B cell (primary cell): ENCODE measurements at regions not wholly inside any gene's neighbourhood (a gene's known extent, or its start where the extent isn't known, plus 50 kb on each side); places are given as distances from the start of the nearest gene placed in this dataset.

ENCODE experiments used
- ATAC-seq: fragments of 200-7000 bp; cut with Tn5 transposase; one replicate; pipeline ENCODE4 v1.10.0; 2021; ENCODE audit warnings: low read depth, mild to moderate bottlenecking, moderate number of reproducible peaks, moderate library complexity
- CTCF ChIA-PET: fragments of 350-600 bp; sonication (Branson Sonifier 250); formaldehyde crosslinking; loops from one replicate; lab custom pipeline; 2021; ENCODE audit warnings: antibody characterized with exemption, inconsistent platforms; lab: Charles Lee
- POLR2A ChIA-PET: fragments of 350-600 bp; sonication (Branson Sonifier 250); formaldehyde crosslinking; loops from one replicate; lab custom pipeline; 2021; ENCODE audit warnings: antibody characterized with exemption; lab: Charles Lee
- DNase-seq: peaks from one replicate; pipeline ENCODE4 v3.0.0; 2013
- H2AFZ ChIP-seq: 2 replicates; pipeline ENCODE4 v1.6.1; 2012; ENCODE audit warnings: mild to moderate bottlenecking, low read depth, low read length; ENCODE audit not compliant: insufficient read depth, poor library complexity, severe bottlenecking
- H3K27ac ChIP-seq, 2 donors: 1 replicate in 1 of 2; 2 replicates in 1 of 2; pipeline ENCODE4 v1.5.1; 2012 to 2013; ENCODE audit warnings: low read length in 2 of 2, mild to moderate bottlenecking in 2 of 2, moderate library complexity in 1 of 2
- H3K27me3 ChIP-seq, 4 experiments: fragments of 200-600 bp in 1 of 4; sonication (generic) in 1 of 4; replicated peaks in 1 of 4; 1 replicate in 2 of 4; 2 replicates in 2 of 4; pipeline versions ENCODE4 v1.6.1 to v1.7.0; 2013 to 2016; ENCODE audit warnings: low read length in 3 of 4, mild to moderate bottlenecking in 2 of 4, mixed read lengths in 1 of 4, moderate library complexity in 1 of 4; ENCODE audit not compliant: insufficient read depth in 4 of 4, control insufficient read depth in 3 of 4; ENCODE audit errors: control extremely low read depth in 1 of 4
- H3K36me3 ChIP-seq, 2 experiments: replicated peaks in 1 of 2; 1 replicate in 1 of 2; 2 replicates in 1 of 2; pipeline versions ENCODE4 v1.6.1 to v1.7.1; 2013; ENCODE audit warnings: low read length in 1 of 2; ENCODE audit not compliant: insufficient read depth in 2 of 2, control insufficient read depth in 1 of 2; ENCODE audit errors: control extremely low read depth in 1 of 2, extremely low read depth in 1 of 2
- H3K4me1 ChIP-seq, 2 donors: fragments of 200-600 bp in 1 of 2; sonication (generic) in 1 of 2; 1 replicate in 1 of 2; 2 replicates in 1 of 2; pipeline versions ENCODE4 v1.5.1 to v1.6.1; 2013 to 2017; ENCODE audit warnings: low read length in 2 of 2; ENCODE audit not compliant: control insufficient read depth in 2 of 2, insufficient read depth in 2 of 2
- H3K4me2 ChIP-seq: replicated peaks from 2 replicates; pipeline ENCODE3; 2012; ENCODE audit warnings: mild to moderate bottlenecking, low read depth, low read length; ENCODE audit not compliant: poor library complexity, severe bottlenecking
- H3K4me3 ChIP-seq, 5 experiments: fragments of 200-600 bp in 1 of 5; sonication (generic) in 1 of 5; 1 replicate in 3 of 5; 2 replicates in 2 of 5; pipeline versions ENCODE4 v1.5.1 to v1.7.0; 2011 to 2016; ENCODE audit warnings: low read length in 4 of 5, mild to moderate bottlenecking in 4 of 5, low read depth in 2 of 5, control low read depth in 1 of 5, moderate library complexity in 1 of 5; ENCODE audit not compliant: insufficient read depth in 1 of 5; ENCODE audit errors: control extremely low read depth in 1 of 5, extremely low read depth in 1 of 5
- H3K79me2 ChIP-seq: fragments of 200-600 bp; sonication (generic); one replicate; pipeline ENCODE4 v1.6.0; 2016; ENCODE audit warnings: low read length; ENCODE audit not compliant: control insufficient read depth, insufficient read depth
- H3K9ac ChIP-seq: fragments of 200-600 bp; sonication (generic); 2 replicates; pipeline ENCODE4 v1.6.1; 2017; ENCODE audit warnings: mild to moderate bottlenecking, low read length, moderate library complexity
- H3K9me3 ChIP-seq, 3 donors: one replicate each; pipeline versions ENCODE4 v1.6.1 to v1.7.1; 2013; ENCODE audit warnings: low read length in 2 of 3; ENCODE audit not compliant: control insufficient read depth in 2 of 3, insufficient read depth in 1 of 3; ENCODE audit errors: control extremely low read depth in 1 of 3
- H4K20me1 ChIP-seq: 2 replicates; pipeline ENCODE4 v1.6.0; 2012; ENCODE audit warnings: mild to moderate bottlenecking, low read length; ENCODE audit not compliant: insufficient read depth, control insufficient read depth, poor library complexity, severe bottlenecking
- H3K27ac Mint-ChIP-seq: one replicate; pipeline ENCODE4 v1.8.0; 2021; ENCODE audit warnings: mixed read lengths
- H3K27me3 Mint-ChIP-seq: one replicate; pipeline ENCODE4 v1.8.0; 2021; ENCODE audit warnings: mixed read lengths
- H3K4me1 Mint-ChIP-seq: one replicate; pipeline ENCODE4 v1.8.0; 2021; ENCODE audit warnings: mixed read lengths
- H3K4me3 Mint-ChIP-seq: one replicate; pipeline ENCODE4 v1.8.0; 2021; ENCODE audit warnings: mixed read lengths
- H3K9me3 Mint-ChIP-seq: one replicate; pipeline ENCODE4 v1.8.0; 2022; ENCODE audit warnings: mixed read lengths; ENCODE audit not compliant: insufficient read depth
- EZH2 ChIP-seq: IDR thresholded peaks from 2 replicates; pipeline ENCODE4 v1.6.1; 2012; ENCODE audit warnings: borderline replicate concordance, low read depth, mild to moderate bottlenecking, moderate library complexity, low read length; ENCODE audit not compliant: insufficient read depth, poor library complexity, severe bottlenecking
- WGBS: methylation state at CpG from one replicate; pipeline ENCODE4 v1.1.5; 2013; ENCODE audit warnings: missing lambda C conversion rate; ENCODE audit not compliant: insufficient coverage; 5-methylcytosine and 5-hydroxymethylcytosine counted together
- intact Hi-C: fragments of 100-400 bp; cut with micrococcal nuclease; formaldehyde crosslinking; loops from one replicate; pipeline ENCODE4 v1.10.0; 2022
- TF ChIP-seq, protein P1 (sequence below): fragments of 200-600 bp; IDR thresholded peaks from one replicate; pipeline ENCODE4 v1.8.0; 2022; ENCODE audit warnings: antibody characterized with exemption, mild to moderate bottlenecking

DNA sequence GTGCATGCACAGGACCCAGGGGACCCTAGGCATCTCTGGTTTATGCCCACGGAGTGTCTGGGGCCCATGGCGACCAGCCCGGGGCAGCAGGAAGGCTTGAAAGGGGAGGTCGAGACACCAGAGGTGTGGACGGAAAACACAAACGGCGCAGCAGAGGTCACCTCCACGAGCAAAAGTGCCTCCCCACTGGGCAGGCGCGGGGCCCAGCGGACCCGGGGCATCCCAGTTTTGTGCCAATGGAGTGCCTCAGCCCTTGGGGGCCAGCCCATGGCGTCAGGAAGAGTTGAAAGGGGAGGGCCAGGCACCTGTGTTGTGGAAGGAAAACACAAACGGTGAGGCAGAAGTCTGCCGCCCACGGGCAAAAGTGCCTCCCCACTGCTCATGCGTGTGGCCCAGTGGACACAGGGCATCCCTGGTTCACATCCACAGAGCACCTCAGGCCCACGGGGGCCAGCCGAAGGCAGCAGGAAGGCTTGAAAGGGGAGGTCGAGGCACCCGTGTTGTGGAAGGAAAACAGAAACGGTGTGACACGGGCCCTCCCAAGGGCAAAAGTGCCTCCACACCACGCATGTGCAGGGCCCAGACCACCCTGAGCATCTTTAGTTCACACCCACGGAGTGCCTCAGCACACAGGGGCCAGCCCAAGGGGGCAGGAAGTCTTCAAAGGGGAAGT lies 378.8 kb downstream of the ALG10 start:
- H3K27ac Mint-ChIP-seq: no peak overlapping the region
- Histone ChIP-seq H4K20me1 (no peaks in the 10 kb centered on the region), H3K4me3 (no peak overlapping the region), H3K4me2 (no peak overlapping the region), H3K9me3 (peaks cover 0 to 100% (median 5%) of the 10 kb centered on the region in 3 donors), H3K4me1 (no peaks in the 10 kb centered on the region), H2AFZ (no peak overlapping the region), H3K27ac (no peak overlapping the region), H3K9ac (no peak overlapping the region), H3K27me3 (no peaks in the 10 kb centered on the region), H3K79me2 (no peaks in the 10 kb centered on the region), H3K36me3 (no peaks in the 10 kb centered on the region)
- ChIA-PET POLR2A (no interaction called here), CTCF (no interaction called here)
- no peaks in the 10 kb centered on the region for H3K4me1 Mint-ChIP-seq
- no peaks in the 10 kb centered on the region for H3K27me3 Mint-ChIP-seq
- H3K9me3 Mint-ChIP-seq: no peaks in the 10 kb centered on the region
- H3K4me3 Mint-ChIP-seq: no peak overlapping the region
- ATAC-seq (no peak), DNase-seq (peak; percentile 1)
- intact Hi-C loops: no loop called here
- WGBS: 79% methylated on average over 23 of the region's 25 CpGs
- TF ChIP-seq EZH2: no peak
- TF ChIP-seq, protein P1, sequence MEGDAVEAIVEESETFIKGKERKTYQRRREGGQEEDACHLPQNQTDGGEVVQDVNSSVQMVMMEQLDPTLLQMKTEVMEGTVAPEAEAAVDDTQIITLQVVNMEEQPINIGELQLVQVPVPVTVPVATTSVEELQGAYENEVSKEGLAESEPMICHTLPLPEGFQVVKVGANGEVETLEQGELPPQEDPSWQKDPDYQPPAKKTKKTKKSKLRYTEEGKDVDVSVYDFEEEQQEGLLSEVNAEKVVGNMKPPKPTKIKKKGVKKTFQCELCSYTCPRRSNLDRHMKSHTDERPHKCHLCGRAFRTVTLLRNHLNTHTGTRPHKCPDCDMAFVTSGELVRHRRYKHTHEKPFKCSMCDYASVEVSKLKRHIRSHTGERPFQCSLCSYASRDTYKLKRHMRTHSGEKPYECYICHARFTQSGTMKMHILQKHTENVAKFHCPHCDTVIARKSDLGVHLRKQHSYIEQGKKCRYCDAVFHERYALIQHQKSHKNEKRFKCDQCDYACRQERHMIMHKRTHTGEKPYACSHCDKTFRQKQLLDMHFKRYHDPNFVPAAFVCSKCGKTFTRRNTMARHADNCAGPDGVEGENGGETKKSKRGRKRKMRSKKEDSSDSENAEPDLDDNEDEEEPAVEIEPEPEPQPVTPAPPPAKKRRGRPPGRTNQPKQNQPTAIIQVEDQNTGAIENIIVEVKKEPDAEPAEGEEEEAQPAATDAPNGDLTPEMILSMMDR: no peak

DNA sequence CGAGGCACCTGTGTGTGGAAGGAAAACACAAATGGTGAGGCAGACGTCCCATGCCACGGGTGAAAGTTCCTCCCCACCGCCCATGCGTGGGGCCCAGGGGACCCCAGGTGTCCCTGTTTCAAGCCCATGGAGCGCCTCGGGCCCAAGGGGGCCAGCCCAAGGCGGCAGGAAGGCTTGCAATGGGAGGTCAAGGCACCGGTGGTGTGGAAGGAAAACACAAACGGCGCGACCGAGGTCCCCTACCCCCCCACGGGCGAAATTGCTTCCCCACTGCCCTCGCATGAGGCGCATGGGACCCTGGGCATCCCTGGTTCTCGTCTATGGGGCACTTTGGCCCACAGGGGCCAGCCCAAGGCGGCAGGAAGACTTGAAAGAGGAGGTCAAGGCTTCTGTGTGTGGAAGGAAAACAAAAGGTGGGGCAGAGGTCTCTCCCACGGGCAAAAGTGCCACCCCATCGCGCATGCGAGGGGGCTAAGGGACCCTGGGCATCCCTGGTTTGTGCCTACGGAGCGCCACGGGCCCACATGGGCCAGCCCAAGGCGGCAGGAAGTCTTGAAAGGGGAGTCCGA lies 379.4 kb downstream of the ALG10 start:
- CTCF ChIA-PET: no interaction called here
- no peak overlapping the region for H3K4me3 Mint-ChIP-seq
- H3K4me1 ChIP-seq: no peaks in the 10 kb centered on the region
- intact Hi-C loops: no loop called here
- H3K36me3 ChIP-seq: no peaks in the 10 kb centered on the region
- H3K27ac ChIP-seq: no peak overlapping the region
- ATAC-seq (no peak), DNase-seq (peak; percentile 0)
- H3K9ac ChIP-seq: no peak overlapping the region
- H2AFZ ChIP-seq: no peak overlapping the region
- POLR2A ChIA-PET: no interaction called here
- no peaks in the 10 kb centered on the region for H4K20me1 ChIP-seq
- no peak overlapping the region for H3K27ac Mint-ChIP-seq
- peaks cover 0 to 100% (median 11%) of the 10 kb centered on the region in 3 donors for H3K9me3 ChIP-seq
- TF ChIP-seq, protein P1: no peak
- no peak for TF ChIP-seq EZH2
- H3K4me2 ChIP-seq: no peak overlapping the region
- 56% methylated on average over 27 of the region's 28 CpGs for WGBS
- H3K27me3 Mint-ChIP-seq: no peaks in the 10 kb centered on the region
- no peaks in the 10 kb centered on the region for H3K4me1 Mint-ChIP-seq
- H3K27me3 ChIP-seq: no peaks in the 10 kb centered on the region
- H3K9me3 Mint-ChIP-seq: no peaks in the 10 kb centered on the region
- H3K79me2 ChIP-seq: no peaks in the 10 kb centered on the region
- no peak overlapping the region for H3K4me3 ChIP-seq
